Tibial nerve (tissue), 4 donors: ENCODE measurements at regions not wholly inside any gene's neighbourhood (a gene's known extent, or its start where the extent isn't known, plus 50 kb on each side); places are given as distances from the start of the nearest gene placed in this dataset.

Experiments used
- DNase-seq, 2 donors: peaks; one replicate each; pipeline ENCODE4 v3.0.0-alpha.2; 2019; ENCODE audit warnings: low spot score in 2 of 2
- H3K27ac ChIP-seq, 4 donors: fragments of 200-600 bp; sonication (generic) in 3 of 4; one replicate each; pipeline ENCODE4 v1.5.1; 2017 to 2019; ENCODE audit warnings: mild to moderate bottlenecking in 1 of 4
- H3K27me3 ChIP-seq, 2 donors: fragments of 200-600 bp; sonication (generic) in 1 of 2; one replicate each; pipeline versions ENCODE4 v1.5.1 to v1.6.0; 2017 to 2019
- H3K36me3 ChIP-seq, 3 donors: fragments of 200-600 bp; sonication (generic); one replicate each; pipeline ENCODE4 v1.5.1; 2018 to 2019
- H3K4me1 ChIP-seq, 4 donors: fragments of 200-600 bp; sonication (generic) in 3 of 4; one replicate each; pipeline ENCODE4 v1.5.1; 2017 to 2019
- H3K4me3 ChIP-seq, 4 donors: fragments of 200-600 bp; sonication (generic) in 3 of 4; one replicate each; pipeline ENCODE4 v1.5.1; 2017 to 2019; ENCODE audit warnings: mild to moderate bottlenecking in 1 of 4, moderate library complexity in 1 of 4
- H3K9me3 ChIP-seq, 4 donors: fragments of 200-600 bp; sonication (generic) in 3 of 4; one replicate each; pipeline ENCODE4 v1.5.1; 2017 to 2019
- EP300 ChIP-seq, 2 donors: sonication (generic); formaldehyde crosslinking; IDR thresholded peaks; one replicate each; pipeline ENCODE4 v1.6.1; 2017; ENCODE audit warnings: antibody characterized with exemption in 2 of 2, mild to moderate bottlenecking in 1 of 2
- POLR2A ChIP-seq, 2 donors: fragments of 450-650 bp; IDR thresholded peaks; one replicate each; pipeline ENCODE4 v1.6.1; 2017; ENCODE audit warnings: antibody characterized with exemption in 2 of 2, mild to moderate bottlenecking in 2 of 2, moderate library complexity in 2 of 2
- WGBS, 2 donors: methylation state at CpG; one replicate each; pipeline ENCODE4 v1.1.5; 2018; 5-methylcytosine and 5-hydroxymethylcytosine counted together
- TF ChIP-seq, protein P1 (sequence below), 5 experiments: fragments of 200-600 bp in 3 of 5; fragments of 450-650 bp in 2 of 5; sonication (generic) in 3 of 5; IDR thresholded peaks; one replicate each; pipeline ENCODE4 v1.5.1; 2016 to 2019; ENCODE audit warnings: antibody characterized with exemption in 5 of 5, mild to moderate bottlenecking in 3 of 5, moderate library complexity in 2 of 5

DNA sequence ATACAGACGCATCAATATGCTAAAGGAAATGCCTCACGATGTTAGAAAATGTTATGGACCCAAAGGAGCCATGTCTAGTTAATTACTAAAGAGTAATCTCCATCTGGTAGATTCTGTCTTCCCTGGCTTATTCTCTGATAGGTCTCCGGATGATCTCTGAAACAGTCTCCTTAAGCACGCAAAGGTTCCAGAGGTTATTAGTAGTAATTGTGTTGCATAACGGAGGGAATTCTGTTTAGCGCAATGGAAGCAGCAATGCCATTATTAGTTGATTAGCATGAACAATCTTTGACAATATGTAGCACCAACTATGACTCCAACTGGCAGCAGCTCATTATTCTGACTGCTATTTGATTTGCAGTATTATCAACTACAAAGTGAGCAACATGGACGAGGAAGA is 952.5 kb upstream of the SEMA6D start:
- no peak for DNase-seq
- no peak overlapping the region for H3K4me3 ChIP-seq
- TF ChIP-seq, protein P1, sequence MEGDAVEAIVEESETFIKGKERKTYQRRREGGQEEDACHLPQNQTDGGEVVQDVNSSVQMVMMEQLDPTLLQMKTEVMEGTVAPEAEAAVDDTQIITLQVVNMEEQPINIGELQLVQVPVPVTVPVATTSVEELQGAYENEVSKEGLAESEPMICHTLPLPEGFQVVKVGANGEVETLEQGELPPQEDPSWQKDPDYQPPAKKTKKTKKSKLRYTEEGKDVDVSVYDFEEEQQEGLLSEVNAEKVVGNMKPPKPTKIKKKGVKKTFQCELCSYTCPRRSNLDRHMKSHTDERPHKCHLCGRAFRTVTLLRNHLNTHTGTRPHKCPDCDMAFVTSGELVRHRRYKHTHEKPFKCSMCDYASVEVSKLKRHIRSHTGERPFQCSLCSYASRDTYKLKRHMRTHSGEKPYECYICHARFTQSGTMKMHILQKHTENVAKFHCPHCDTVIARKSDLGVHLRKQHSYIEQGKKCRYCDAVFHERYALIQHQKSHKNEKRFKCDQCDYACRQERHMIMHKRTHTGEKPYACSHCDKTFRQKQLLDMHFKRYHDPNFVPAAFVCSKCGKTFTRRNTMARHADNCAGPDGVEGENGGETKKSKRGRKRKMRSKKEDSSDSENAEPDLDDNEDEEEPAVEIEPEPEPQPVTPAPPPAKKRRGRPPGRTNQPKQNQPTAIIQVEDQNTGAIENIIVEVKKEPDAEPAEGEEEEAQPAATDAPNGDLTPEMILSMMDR (IDR thresholded peaks at IDR 0.05) = no peak
- no peak for TF ChIP-seq EP300 (IDR thresholded peaks at IDR 0.05)
- TF ChIP-seq POLR2A (IDR thresholded peaks at IDR 0.05) = no peak
- 90 to 91% methylated on average over 7 of the region's 7 CpGs for WGBS, 2 donors
- H3K4me1 ChIP-seq = no peaks in the 10 kb centered on the region
- peaks cover 0 to 10% (median 3%) of the 10 kb centered on the region in 4 donors for H3K9me3 ChIP-seq
- no peaks in the 10 kb centered on the region for H3K36me3 ChIP-seq
- H3K27me3 ChIP-seq = no peaks in the 10 kb centered on the region
- no peak overlapping the region for H3K27ac ChIP-seq

DNA sequence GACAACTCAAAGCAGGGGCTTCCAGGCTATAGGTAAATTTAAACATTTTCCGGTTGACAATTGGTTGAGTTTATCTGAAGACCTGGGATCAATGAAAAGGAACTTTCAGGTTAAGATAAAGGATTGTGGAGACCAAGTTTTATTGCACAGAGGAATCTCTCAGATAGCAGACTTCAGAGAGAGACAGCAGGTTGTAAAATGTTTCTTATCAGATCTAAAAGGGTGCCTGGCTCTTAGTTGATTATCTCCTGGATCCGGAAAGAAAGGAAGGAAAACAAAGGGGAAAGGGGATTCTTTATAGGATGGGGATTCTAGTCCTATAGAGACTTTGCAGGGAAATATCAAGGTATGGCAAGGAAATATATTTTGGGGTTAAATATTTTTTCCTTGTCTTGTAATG is 951.3 kb upstream of the SEMA6D start:
- no peaks in the 10 kb centered on the region for H3K36me3 ChIP-seq
- no peak overlapping the region for H3K4me3 ChIP-seq
- no peak for DNase-seq
- TF ChIP-seq EP300 (IDR thresholded peaks at IDR 0.05) = no peak
- TF ChIP-seq POLR2A (IDR thresholded peaks at IDR 0.05) = no peak
- TF ChIP-seq, protein P1 (IDR thresholded peaks at IDR 0.05) = no peak
- WGBS, 2 donors = 56 to 74% methylated on average over 2 of the region's 2 CpGs
- no peak overlapping the region for H3K27ac ChIP-seq
- no peaks in the 10 kb centered on the region for H3K4me1 ChIP-seq
- peaks cover 0 to 10% (median 3%) of the 10 kb centered on the region in 4 donors for H3K9me3 ChIP-seq
- no peaks in the 10 kb centered on the region for H3K27me3 ChIP-seq

DNA sequence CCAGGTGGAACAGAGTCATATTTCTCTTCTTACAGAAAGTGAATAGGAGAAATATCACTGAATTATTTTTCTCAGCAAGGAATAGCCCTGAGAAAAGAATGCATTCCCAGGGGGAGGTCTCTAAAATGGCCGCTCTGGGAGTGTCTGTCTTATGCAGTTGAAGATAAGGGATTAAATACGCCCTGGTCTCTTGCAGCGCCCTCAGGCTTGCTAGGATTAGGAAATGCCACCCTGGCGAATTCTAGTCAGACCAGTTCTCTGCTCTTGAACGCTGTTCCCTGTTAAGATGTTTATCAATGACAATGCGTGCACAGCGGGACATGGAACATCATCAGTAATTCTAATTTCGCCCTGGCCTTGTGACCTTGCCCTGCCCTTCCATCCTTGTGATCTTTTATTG is 949.0 kb upstream of the SEMA6D start:
- TF ChIP-seq POLR2A (IDR thresholded peaks at IDR 0.05) (no peak), EP300 (IDR thresholded peaks at IDR 0.05) (no peak)
- TF ChIP-seq, protein P1 (IDR thresholded peaks at IDR 0.05) = no peak
- Histone ChIP-seq H3K27ac (no peak overlapping the region), H3K36me3 (no peaks in the 10 kb centered on the region), H3K4me1 (no peaks in the 10 kb centered on the region), H3K27me3 (no peaks in the 10 kb centered on the region), H3K9me3 (peaks cover 0 to 10% (median 3%) of the 10 kb centered on the region in 4 donors), H3K4me3 (no peak overlapping the region)
- WGBS, 2 donors = 85 to 87% methylated on average over 8 of the region's 8 CpGs
- no peak for DNase-seq

DNA sequence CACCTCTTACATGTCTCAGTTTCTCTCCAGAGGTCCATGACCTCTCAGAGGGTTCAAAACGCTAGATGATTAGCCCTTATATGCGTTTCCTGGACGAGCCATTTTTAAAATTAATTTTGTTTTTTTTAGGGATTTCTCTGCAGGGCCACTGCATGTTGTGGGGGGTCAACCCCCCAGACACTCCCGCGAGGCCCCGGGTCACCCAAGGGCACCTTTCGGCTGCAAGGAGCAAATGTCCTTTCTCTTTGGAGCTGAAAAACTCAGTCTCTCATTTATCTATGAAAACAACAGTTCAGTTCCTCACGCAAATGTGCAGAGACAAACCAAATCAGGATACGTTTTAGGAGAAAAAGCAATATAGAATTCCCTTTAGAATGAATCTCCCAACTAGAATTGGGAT is 944.3 kb upstream of the SEMA6D start:
- WGBS, 2 donors = 86 to 92% methylated on average over 9 of the region's 9 CpGs
- H3K27ac ChIP-seq = no peak overlapping the region
- DNase-seq = no peak
- peaks cover 0 to 9% (median 3%) of the 10 kb centered on the region in 4 donors for H3K9me3 ChIP-seq
- no peaks in the 10 kb centered on the region for H3K36me3 ChIP-seq
- no peak for TF ChIP-seq EP300 (IDR thresholded peaks at IDR 0.05)
- TF ChIP-seq, protein P1 (IDR thresholded peaks at IDR 0.05) = no peak
- no peak for TF ChIP-seq POLR2A (IDR thresholded peaks at IDR 0.05)
- no peaks in the 10 kb centered on the region for H3K4me1 ChIP-seq
- H3K4me3 ChIP-seq = no peak overlapping the region
- H3K27me3 ChIP-seq = no peaks in the 10 kb centered on the region

DNA sequence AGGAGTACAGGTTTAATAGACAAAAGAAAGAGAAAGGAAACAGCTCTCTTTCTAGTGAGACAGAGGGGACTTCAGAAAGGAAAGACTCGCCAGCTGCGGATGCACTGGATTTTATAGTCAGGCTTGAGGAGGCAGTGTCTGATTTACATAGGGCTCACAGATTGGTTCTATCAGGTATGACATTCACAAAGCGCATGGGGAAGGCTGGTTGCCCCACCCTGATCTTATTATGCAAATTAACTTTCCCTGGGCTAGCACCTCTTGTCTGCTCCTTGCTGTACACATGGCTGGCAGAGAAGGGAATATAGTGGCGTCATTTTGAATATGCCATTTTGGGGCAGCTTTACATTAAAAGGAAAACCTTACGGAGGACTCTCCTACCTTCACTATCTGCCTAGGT is 938.4 kb upstream of the SEMA6D start:
- Histone ChIP-seq H3K4me3 (no peak overlapping the region), H3K9me3 (no peaks in the 10 kb centered on the region), H3K27me3 (no peaks in the 10 kb centered on the region), H3K27ac (no peak overlapping the region), H3K4me1 (no peaks in the 10 kb centered on the region), H3K36me3 (no peaks in the 10 kb centered on the region)
- no peak for DNase-seq
- 85 to 90% methylated on average over 5 of the region's 5 CpGs for WGBS, 2 donors
- TF ChIP-seq POLR2A (IDR thresholded peaks at IDR 0.05) = no peak
- TF ChIP-seq EP300 (IDR thresholded peaks at IDR 0.05) = no peak
- TF ChIP-seq, protein P1 (IDR thresholded peaks at IDR 0.05) = no peak
